IPS-NIHi7 (cell line): ENCODE measurements at regions not wholly inside any gene's neighbourhood (a gene's known extent, or its start where the extent isn't known, plus 50 kb on each side); places are given as distances from the start of the nearest gene placed in this dataset.

Experiments used
- DNase-seq: peaks from one replicate; pipeline ENCODE4 v3.0.0; 2012; ENCODE audit warnings: mixed read lengths; ENCODE audit errors: extremely low spot score

GRCh38 chr9:105828171-105828570, 133.8 kb downstream of the TMEM38B start:
- no peak for DNase-seq

- DNase-seq = no peak
Observed at GRCh38 chr9:105828596-105829213, 134.4 kb downstream of the TMEM38B start.

- no peak for DNase-seq
Observed at GRCh38 chr9:105830461-105830860, 136.1 kb downstream of the TMEM38B start.

- no peak for DNase-seq
Observed at GRCh38 chr9:105832096-105832710, 137.9 kb downstream of the TMEM38B start.

GRCh38 chr9:105833271-105833975, 139.1 kb downstream of the TMEM38B start:
- DNase-seq = no peak

- DNase-seq = no peak
Observed at GRCh38 chr9:105834404-105834803, 140.1 kb downstream of the TMEM38B start.

- DNase-seq = no peak
Observed at GRCh38 chr9:105835721-105836120, 141.4 kb downstream of the TMEM38B start.

- no peak for DNase-seq
Observed at GRCh38 chr9:105836936-105837660, 142.8 kb downstream of the TMEM38B start.

- DNase-seq = no peak
Observed at GRCh38 chr9:105841562-105841961, 147.2 kb downstream of the TMEM38B start.

- DNase-seq = peak; percentile 67
Observed at GRCh38 chr9:105842023-105842644, 147.8 kb downstream of the TMEM38B start.

- no peak for DNase-seq
Observed at GRCh38 chr9:105846825-105847224, 152.5 kb downstream of the TMEM38B start.

- no peak for DNase-seq
Observed at GRCh38 chr9:105850852-105851500, 156.6 kb downstream of the TMEM38B start.

GRCh38 chr9:105854026-105854782, 159.9 kb downstream of the TMEM38B start:
- DNase-seq = no peak

- DNase-seq = no peak
Observed at GRCh38 chr9:105854783-105855724, 160.7 kb downstream of the TMEM38B start.

- no peak for DNase-seq
Observed at GRCh38 chr9:105855987-105856386, 161.6 kb downstream of the TMEM38B start.

GRCh38 chr9:105858006-105858690, 163.8 kb downstream of the TMEM38B start:
- no peak for DNase-seq

GRCh38 chr9:105858877-105859276, 164.5 kb downstream of the TMEM38B start:
- no peak for DNase-seq

- DNase-seq = no peak
Observed at GRCh38 chr9:105859428-105860091, 165.2 kb downstream of the TMEM38B start.
